GM12875 (cell line): ENCODE measurements at regions not wholly inside any gene's neighbourhood (a gene's known extent, or its start where the extent isn't known, plus 50 kb on each side); places are given as distances from the start of the nearest gene placed in this dataset.

Source experiments
- H3K4me3 ChIP-seq: one replicate; pipeline ENCODE4 v1.5.1; 2011; ENCODE audit warnings: low read depth, low read length, control low read depth
- CTCF ChIP-seq: IDR thresholded peaks from 2 replicates; pipeline ENCODE4 v1.5.1; 2011; ENCODE audit warnings: low read depth, mild to moderate bottlenecking, control low read depth, inconsistent platforms, low read length, moderate library complexity, borderline replicate concordance; ENCODE audit not compliant: insufficient read depth

GRCh38 chr5:3729631-3730030 lies 134.0 kb downstream of the IRX1 start:
- TF ChIP-seq CTCF = no peak
- no peak overlapping the region for H3K4me3 ChIP-seq

DNA sequence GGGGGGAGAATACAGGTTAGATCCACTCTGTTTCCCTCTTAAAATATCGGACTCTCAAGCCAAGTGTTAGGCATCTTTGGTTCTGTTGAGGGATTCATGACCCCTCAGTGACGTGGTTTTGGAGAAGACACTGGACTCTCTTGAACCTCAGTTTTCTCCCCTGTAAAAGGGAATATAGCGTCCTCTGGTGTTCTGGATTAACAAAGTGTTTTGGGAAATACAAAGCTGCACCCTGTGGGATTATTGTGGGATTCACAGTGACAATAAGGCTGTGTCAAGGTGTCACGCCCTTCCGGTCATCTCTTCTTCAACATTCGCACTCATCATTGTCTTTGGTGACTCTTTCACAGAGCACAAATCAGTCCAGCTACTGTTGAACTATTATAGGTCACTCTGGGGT lies 139.0 kb downstream of the IRX1 start:
- no peak for TF ChIP-seq CTCF
- H3K4me3 ChIP-seq = no peak overlapping the region

GRCh38 chr5:3736466-3736865 lies 140.8 kb downstream of the IRX1 start:
- TF ChIP-seq CTCF = no peak

DNA sequence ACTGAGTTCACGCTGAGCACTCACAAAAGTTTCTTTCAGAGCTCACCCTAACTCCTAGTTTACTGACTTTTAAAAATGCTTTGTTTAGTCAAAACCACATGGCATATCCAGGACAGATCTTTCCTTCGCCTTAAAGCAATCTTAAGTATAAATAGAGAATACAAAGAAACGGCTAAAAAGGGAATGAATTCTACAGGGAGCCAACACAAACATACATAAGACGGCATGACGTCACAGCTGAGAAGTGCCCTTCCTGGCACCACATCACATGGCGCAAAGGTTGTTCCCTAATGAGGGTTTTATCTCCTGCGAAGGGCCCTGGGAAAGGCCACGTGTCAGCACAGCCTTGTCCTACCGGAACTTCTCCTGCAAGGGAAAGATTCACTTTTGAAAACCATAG lies 141.3 kb downstream of the IRX1 start:
- H3K4me3 ChIP-seq = no peak overlapping the region
- no peak for TF ChIP-seq CTCF

More at GRCh38 chr5:3736466-3736865, 140.8 kb downstream of the IRX1 start:
- no peak overlapping the region for H3K4me3 ChIP-seq

GRCh38 chr5:3738919-3739318 lies 143.3 kb downstream of the IRX1 start:
- no peak for TF ChIP-seq CTCF
- no peak overlapping the region for H3K4me3 ChIP-seq

GRCh38 chr5:3740546-3741373 lies 145.1 kb downstream of the IRX1 start:
- H3K4me3 ChIP-seq = no peak overlapping the region
- TF ChIP-seq CTCF = no peak

GRCh38 chr5:3741374-3741770 lies 145.7 kb downstream of the IRX1 start:
- H3K4me3 ChIP-seq = no peak overlapping the region
- TF ChIP-seq CTCF = no peak
